ENCODE measurements at regions not wholly inside any gene's neighbourhood (a gene's known extent, or its start where the extent isn't known, plus 50 kb on each side); places are given as distances from the start of the nearest gene placed in this dataset.

- no peak for TF ChIP-seq CTCF (conservative IDR thresholded peaks at IDR 0.05)
- no peak for TF ChIP-seq ZFX (IDR thresholded peaks at IDR 0.05)
These were observed 425.8 kb upstream of the PABPC4L start for GRCh38 chr4:134627366-134627765.
